ENCODE measurements at regions not wholly inside any gene's neighbourhood (a gene's known extent, or its start where the extent isn't known, plus 50 kb on each side); places are given as distances from the start of the nearest gene placed in this dataset.

DNA sequence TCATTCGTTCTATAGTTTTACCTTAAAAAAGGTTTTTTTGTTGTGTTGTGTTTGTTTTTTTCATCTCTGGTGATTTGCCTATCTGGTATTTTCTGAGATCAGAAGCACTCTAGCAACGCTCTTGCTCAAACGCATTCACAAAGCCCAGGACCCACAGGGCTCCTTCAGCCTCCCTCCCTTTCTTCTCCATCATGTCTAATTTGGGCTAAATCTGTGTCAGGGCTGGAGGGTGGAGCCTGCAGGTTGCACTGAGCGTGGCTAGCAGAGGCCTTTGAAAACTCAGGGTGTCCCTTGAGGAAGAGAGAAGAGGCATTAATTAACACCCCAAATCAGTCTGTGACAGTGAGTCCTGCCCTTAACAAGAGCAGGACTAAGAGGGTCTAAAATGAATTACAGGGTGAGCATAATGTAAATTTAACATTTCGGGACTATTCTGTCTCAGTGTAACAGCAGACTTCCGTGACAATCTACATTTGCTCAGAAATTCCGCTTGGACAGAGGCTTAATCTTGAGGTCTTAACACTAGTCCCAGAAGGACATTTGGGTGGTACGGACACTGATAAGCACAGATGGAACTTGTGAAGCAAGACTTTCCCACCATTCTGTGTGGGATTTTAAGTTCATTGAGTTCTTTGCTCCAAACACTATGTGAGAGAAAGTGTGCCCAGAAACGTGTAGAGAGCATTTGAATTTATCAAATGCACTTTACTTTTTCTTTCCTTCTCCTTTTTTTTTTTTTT lies 174.4 kb upstream of the APCDD1 start:
- TF ChIP-seq, protein P1, sequence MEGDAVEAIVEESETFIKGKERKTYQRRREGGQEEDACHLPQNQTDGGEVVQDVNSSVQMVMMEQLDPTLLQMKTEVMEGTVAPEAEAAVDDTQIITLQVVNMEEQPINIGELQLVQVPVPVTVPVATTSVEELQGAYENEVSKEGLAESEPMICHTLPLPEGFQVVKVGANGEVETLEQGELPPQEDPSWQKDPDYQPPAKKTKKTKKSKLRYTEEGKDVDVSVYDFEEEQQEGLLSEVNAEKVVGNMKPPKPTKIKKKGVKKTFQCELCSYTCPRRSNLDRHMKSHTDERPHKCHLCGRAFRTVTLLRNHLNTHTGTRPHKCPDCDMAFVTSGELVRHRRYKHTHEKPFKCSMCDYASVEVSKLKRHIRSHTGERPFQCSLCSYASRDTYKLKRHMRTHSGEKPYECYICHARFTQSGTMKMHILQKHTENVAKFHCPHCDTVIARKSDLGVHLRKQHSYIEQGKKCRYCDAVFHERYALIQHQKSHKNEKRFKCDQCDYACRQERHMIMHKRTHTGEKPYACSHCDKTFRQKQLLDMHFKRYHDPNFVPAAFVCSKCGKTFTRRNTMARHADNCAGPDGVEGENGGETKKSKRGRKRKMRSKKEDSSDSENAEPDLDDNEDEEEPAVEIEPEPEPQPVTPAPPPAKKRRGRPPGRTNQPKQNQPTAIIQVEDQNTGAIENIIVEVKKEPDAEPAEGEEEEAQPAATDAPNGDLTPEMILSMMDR (conservative IDR thresholded peaks at IDR 0.05; ENCODE audit: low read length), result no peak
- TF ChIP-seq EZH2phosphoT487 (IDR thresholded peaks at IDR 0.05; ENCODE audit: borderline replicate concordance), result no peak
